HUES64 (cell line): ENCODE measurements at regions not wholly inside any gene's neighbourhood (a gene's known extent, or its start where the extent isn't known, plus 50 kb on each side); places are given as distances from the start of the nearest gene placed in this dataset.

Source experiments
- H3K27ac ChIP-seq: 2 replicates; pipeline ENCODE4 v1.7.0; 2013; ENCODE audit warnings: low read depth, low read length, inconsistent platforms
- H3K27me3 ChIP-seq: 2 replicates; pipeline ENCODE4 v1.6.1; 2013; ENCODE audit warnings: mild to moderate bottlenecking, low read length; ENCODE audit not compliant: insufficient read depth
- H3K36me3 ChIP-seq: 2 replicates; pipeline ENCODE4 v1.6.1; 2013; ENCODE audit warnings: mild to moderate bottlenecking, low read length; ENCODE audit not compliant: insufficient read depth
- H3K4me1 ChIP-seq: 2 replicates; pipeline ENCODE4 v1.6.1; 2013; ENCODE audit warnings: mild to moderate bottlenecking, low read length, moderate library complexity; ENCODE audit not compliant: insufficient read depth
- H3K4me3 ChIP-seq: 2 replicates; pipeline ENCODE4 v1.5.1; 2013; ENCODE audit warnings: mild to moderate bottlenecking, low read length, moderate library complexity
- H3K9ac ChIP-seq: 2 replicates; pipeline ENCODE4 v1.6.1; 2013; ENCODE audit warnings: mild to moderate bottlenecking, low read depth, low read length
- H3K9me3 ChIP-seq: 2 replicates; pipeline ENCODE4 v1.6.1; 2013; ENCODE audit warnings: low read depth, low read length; ENCODE audit not compliant: insufficient read depth
- WGBS: fragments of 150-250, 120-280 bp; methylation state at CpG from one replicate; pipeline ENCODE4 v1.1.7; 2013; ENCODE audit warnings: missing lambda C conversion rate; 5-methylcytosine and 5-hydroxymethylcytosine counted together

DNA sequence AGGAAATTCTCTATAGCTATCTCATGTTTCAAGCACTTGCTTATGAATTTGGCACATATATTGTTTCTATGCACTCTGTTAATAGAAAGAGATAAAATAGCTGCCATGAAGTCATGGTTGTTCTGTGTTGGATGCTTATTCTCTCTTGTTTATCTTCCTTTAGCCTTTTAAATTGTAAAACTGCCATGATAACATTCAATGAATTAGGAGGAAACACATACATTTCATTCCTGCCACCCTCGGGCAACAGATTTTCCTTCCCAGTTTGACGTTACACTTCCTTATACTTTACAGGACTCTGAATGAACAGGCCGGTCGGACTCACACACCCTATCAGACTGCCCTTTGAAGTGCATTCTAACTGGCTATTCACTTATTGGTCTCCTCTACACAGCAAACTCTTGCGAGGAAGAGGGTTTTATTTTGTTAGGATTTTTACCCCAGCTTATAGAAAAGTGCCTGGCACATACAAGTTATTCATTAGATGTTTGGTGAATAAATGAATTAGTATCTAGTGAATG lies 65.7 kb upstream of the FERD3L start:
- no peaks in the 10 kb centered on the region for H3K4me1 ChIP-seq
- no peak overlapping the region for H3K4me3 ChIP-seq
- no peak overlapping the region for H3K9ac ChIP-seq
- H3K27me3 ChIP-seq: no peaks in the 10 kb centered on the region
- H3K9me3 ChIP-seq: no peaks in the 10 kb centered on the region
- no peaks in the 10 kb centered on the region for H3K36me3 ChIP-seq
- 87% methylated on average over 5 of the region's 5 CpGs for WGBS
- no peak overlapping the region for H3K27ac ChIP-seq

GRCh38 chr7:19209166-19209696 lies 64.0 kb upstream of the FERD3L start:
- H3K36me3 ChIP-seq: no peaks in the 10 kb centered on the region
- H3K27ac ChIP-seq: no peak overlapping the region
- H3K9me3 ChIP-seq: no peaks in the 10 kb centered on the region
- H3K9ac ChIP-seq: no peak overlapping the region
- H3K27me3 ChIP-seq: no peaks in the 10 kb centered on the region
- H3K4me3 ChIP-seq: no peak overlapping the region
- H3K4me1 ChIP-seq: no peaks in the 10 kb centered on the region
- 86% methylated on average over 1 of the region's 1 CpG for WGBS

DNA sequence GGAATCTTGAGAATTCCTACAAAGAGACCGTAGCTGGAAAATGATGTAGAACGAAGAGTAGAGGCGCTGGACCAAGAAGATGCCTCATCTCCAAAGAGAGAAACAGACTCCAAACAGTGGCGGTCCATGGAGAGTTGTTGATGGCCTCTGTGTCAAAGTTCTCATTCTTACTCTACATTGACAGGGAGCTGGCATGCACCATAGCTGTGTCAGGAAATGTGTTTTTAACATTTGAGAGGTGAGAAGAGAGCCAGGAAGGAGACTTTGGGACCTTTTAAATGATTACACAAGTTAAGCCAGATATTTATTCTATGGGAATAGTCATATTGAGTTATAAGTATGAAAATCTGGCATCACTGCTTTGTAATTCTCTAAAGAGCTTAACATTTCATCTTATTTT lies 61.5 kb upstream of the FERD3L start:
- Histone ChIP-seq H3K36me3 (no peaks in the 10 kb centered on the region), H3K9ac (no peak overlapping the region), H3K27ac (no peak overlapping the region), H3K27me3 (no peaks in the 10 kb centered on the region), H3K9me3 (no peaks in the 10 kb centered on the region), H3K4me3 (no peak overlapping the region), H3K4me1 (no peaks in the 10 kb centered on the region)
- WGBS: 100% methylated on average over 4 of the region's 4 CpGs

DNA sequence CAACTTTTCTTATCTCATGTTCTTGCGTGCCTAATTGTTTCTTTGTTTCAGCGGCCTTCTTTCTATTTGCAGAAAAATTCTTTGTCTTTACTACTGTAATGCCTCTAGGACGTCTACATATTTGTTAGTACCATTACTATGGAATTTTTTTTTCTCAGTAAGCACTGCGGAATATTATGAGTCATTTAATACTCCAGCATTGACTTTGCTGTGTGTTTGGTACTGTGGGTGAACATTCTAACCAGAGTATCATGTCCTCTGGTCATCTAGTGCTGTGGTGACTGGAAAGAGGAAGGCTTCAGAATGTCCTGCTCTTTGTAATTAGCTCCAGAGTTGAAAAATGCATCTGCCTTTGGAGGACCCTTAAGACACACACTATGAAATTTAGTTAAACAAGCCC lies 58.5 kb upstream of the FERD3L start:
- Histone ChIP-seq H3K9ac (no peak overlapping the region), H3K4me1 (no peaks in the 10 kb centered on the region), H3K36me3 (no peaks in the 10 kb centered on the region), H3K4me3 (no peak overlapping the region), H3K9me3 (no peaks in the 10 kb centered on the region), H3K27me3 (no peaks in the 10 kb centered on the region), H3K27ac (no peak overlapping the region)
- WGBS: 89% methylated on average over 4 of the region's 4 CpGs

DNA sequence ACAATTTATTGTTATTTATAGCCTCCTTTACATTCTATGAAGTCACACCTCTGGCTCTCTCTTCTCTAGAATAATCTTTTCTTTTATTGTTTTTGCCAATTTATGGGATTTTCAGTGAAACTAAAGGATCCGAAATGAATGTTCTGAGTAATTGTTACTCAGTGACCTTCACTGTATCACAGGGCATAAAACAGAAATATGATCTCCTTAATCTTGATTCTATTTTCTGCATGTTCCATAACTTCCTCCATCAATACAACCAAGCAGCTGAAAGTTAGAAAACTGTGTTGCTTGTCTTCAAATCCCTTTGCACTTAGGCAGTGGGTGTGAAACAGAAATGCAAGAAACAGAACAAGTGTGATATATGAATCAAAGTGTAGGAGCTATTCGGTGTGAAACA lies 57.4 kb upstream of the FERD3L start:
- no peaks in the 10 kb centered on the region for H3K27me3 ChIP-seq

More for the DNA sequence above, 57.4 kb upstream of the FERD3L start:
- WGBS: 94% methylated on average over 2 of the region's 2 CpGs
- Histone ChIP-seq H3K27ac (no peak overlapping the region), H3K4me1 (no peaks in the 10 kb centered on the region), H3K9me3 (no peaks in the 10 kb centered on the region), H3K36me3 (no peaks in the 10 kb centered on the region), H3K9ac (no peak overlapping the region), H3K4me3 (no peak overlapping the region)
